NB4 (cell line): ENCODE measurements at regions not wholly inside any gene's neighbourhood (a gene's known extent, or its start where the extent isn't known, plus 50 kb on each side); places are given as distances from the start of the nearest gene placed in this dataset.
A peak's percentile ranks its signal among the peaks of the same experiment; 100 is the strongest.

Source experiments
- DNase-seq: peaks from one replicate; pipeline ENCODE4 v3.0.0; 2010; ENCODE audit warnings: low read depth
- H3K4me3 ChIP-seq: one replicate; pipeline ENCODE4 v1.5.1; 2011; ENCODE audit warnings: mild to moderate bottlenecking, low read depth, low read length, moderate library complexity
- CTCF ChIP-seq: IDR thresholded peaks from one replicate; pipeline ENCODE4 v1.5.1; 2012; ENCODE audit warnings: low read depth, low read length
- MAX ChIP-seq: IDR thresholded peaks from 2 replicates; pipeline ENCODE4 v1.6.1; 2011; ENCODE audit warnings: low read depth, low read length
- MYC ChIP-seq: IDR thresholded peaks from 2 replicates; pipeline ENCODE4 v1.6.1; 2011; ENCODE audit warnings: low read depth, low read length
- POLR2A ChIP-seq: IDR thresholded peaks from 2 replicates; pipeline ENCODE4 v1.6.1; 2011; ENCODE audit warnings: mild to moderate bottlenecking; ENCODE audit not compliant: insufficient read length; ENCODE audit errors: extremely low read depth

- no peak for TF ChIP-seq CTCF
- no peak for DNase-seq
- no peak overlapping the region for H3K4me3 ChIP-seq
Observed at GRCh38 chr16:52052818-52053217, 494.1 kb downstream of the TOX3 start.

- TF ChIP-seq CTCF (no peak), POLR2A (no peak), MAX (no peak), MYC (no peak)
- H3K4me3 ChIP-seq: no peak overlapping the region
Observed at GRCh38 chr16:52051414-52052172, 495.4 kb downstream of the TOX3 start.

GRCh38 chr16:52050418-52050817, 496.5 kb downstream of the TOX3 start:
- TF ChIP-seq MAX (no peak), MYC (no peak), POLR2A (no peak)
- H3K4me3 ChIP-seq: no peak overlapping the region
- DNase-seq: peak; percentile 41

More at GRCh38 chr16:52051414-52052172, 495.4 kb downstream of the TOX3 start:
- no peak for DNase-seq

GRCh38 chr16:52035436-52035835, 511.5 kb downstream of the TOX3 start:
- DNase-seq: no peak
- no peak overlapping the region for H3K4me3 ChIP-seq
- TF ChIP-seq CTCF (no peak), MYC (no peak), POLR2A (no peak), MAX (no peak)

- no peak overlapping the region for H3K4me3 ChIP-seq
- peak; percentile 7 for DNase-seq
- TF ChIP-seq CTCF (no peak), MYC (no peak)
Observed at GRCh38 chr16:52034830-52035229, 512.1 kb downstream of the TOX3 start.

- TF ChIP-seq MYC: no peak
- TF ChIP-seq POLR2A: no peak
- TF ChIP-seq MAX: no peak
- TF ChIP-seq CTCF: no peak
- H3K4me3 ChIP-seq: no peak overlapping the region
- no peak for DNase-seq
Observed at GRCh38 chr16:52033992-52034391, 513.0 kb downstream of the TOX3 start.
